ENCODE measurements at regions not wholly inside any gene's neighbourhood (a gene's known extent, or its start where the extent isn't known, plus 50 kb on each side); places are given as distances from the start of the nearest gene placed in this dataset.

- TF ChIP-seq CTCF (IDR thresholded peaks at IDR 0.05), result no peak
- TF ChIP-seq, protein P1, sequence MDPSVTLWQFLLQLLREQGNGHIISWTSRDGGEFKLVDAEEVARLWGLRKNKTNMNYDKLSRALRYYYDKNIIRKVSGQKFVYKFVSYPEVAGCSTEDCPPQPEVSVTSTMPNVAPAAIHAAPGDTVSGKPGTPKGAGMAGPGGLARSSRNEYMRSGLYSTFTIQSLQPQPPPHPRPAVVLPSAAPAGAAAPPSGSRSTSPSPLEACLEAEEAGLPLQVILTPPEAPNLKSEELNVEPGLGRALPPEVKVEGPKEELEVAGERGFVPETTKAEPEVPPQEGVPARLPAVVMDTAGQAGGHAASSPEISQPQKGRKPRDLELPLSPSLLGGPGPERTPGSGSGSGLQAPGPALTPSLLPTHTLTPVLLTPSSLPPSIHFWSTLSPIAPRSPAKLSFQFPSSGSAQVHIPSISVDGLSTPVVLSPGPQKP (IDR thresholded peaks at IDR 0.05; ENCODE audit: low read depth, low read length), result no peak
Measured at GRCh38 chr4:175282407-175282806, 364.2 kb downstream of the ADAM29 start.
